GM12872 (cell line): ENCODE measurements at regions not wholly inside any gene's neighbourhood (a gene's known extent, or its start where the extent isn't known, plus 50 kb on each side); places are given as distances from the start of the nearest gene placed in this dataset.

Experiments used
- CTCF ChIP-seq: IDR thresholded peaks from 3 replicates; pipeline ENCODE4 v1.5.1; 2011; ENCODE audit warnings: low read depth, mild to moderate bottlenecking, low read length, moderate library complexity; ENCODE audit not compliant: insufficient read depth

DNA sequence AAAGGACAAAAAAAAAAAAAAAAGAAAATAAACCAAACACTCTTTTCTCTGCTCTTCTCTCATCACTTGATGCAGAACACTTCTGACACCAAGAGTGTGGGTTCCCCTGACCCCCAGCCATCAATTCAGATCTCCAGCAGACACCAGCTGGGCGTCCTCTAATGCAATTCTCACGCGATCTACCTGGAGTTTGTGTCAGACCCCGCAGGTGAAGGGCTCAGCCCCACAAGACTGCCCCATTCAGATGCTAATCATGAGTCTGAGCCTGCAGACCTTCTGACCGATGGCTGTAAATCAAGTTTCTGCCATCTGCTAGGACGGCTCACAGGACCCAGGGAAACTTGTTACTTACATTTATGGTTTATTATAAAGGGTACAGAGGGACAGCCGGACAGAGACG, 133.6 kb upstream of the C1orf174 start:
- TF ChIP-seq CTCF = no peak

DNA sequence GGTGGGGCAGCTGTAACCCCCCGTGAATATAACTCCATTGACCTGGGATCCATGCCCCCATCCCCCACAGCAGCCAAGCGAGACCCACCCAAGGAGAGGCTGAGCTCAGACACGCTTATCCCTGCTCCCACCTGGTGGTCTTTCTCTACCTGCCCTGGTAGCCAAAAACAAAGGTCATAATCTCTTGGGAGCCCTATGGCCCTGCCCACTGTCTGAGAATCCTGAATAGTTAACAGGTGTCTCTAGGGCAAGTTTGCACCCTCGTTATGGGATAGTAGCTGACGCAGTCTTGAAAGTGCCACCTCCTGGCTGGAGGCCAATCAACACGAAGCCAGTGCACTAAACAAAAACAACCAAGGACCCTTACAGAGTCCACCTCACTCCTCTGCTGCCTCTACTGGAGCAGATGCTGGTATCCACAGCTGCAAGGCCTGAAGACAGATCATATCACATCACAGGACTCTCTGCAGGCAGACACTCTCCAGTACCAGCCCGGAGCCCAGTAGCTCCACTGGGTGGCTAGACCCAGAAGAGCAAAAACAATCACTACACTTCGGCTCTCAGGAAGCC, 134.3 kb upstream of the C1orf174 start:
- no peak for TF ChIP-seq CTCF

GRCh38 chr1:4044967-4045366, 144.9 kb upstream of the C1orf174 start:
- no peak for TF ChIP-seq CTCF

- no peak for TF ChIP-seq CTCF
Measured at GRCh38 chr1:4045397-4046010, 145.4 kb upstream of the C1orf174 start.

GRCh38 chr1:4046836-4047461, 146.9 kb upstream of the C1orf174 start:
- no peak for TF ChIP-seq CTCF

DNA sequence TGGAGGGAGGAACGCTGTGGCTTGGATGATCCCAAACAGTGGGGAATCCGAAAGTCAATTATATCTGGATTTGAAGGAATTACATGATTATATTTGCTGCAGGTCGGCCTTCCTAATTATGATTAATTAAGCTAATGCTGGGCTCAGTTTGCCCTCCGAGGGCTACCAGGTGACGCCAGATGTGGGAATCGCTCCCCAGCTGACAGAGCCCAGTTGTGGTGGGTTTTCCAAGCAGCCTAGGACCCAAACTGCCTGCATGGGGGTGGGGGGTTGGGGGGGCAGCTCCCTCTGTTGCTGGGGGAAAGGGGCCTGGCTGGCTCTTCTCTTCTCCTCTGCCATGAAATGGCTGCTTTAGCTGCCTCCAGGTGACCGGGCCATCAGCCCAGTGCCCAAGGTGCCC, 147.6 kb upstream of the C1orf174 start:
- TF ChIP-seq CTCF = no peak

DNA sequence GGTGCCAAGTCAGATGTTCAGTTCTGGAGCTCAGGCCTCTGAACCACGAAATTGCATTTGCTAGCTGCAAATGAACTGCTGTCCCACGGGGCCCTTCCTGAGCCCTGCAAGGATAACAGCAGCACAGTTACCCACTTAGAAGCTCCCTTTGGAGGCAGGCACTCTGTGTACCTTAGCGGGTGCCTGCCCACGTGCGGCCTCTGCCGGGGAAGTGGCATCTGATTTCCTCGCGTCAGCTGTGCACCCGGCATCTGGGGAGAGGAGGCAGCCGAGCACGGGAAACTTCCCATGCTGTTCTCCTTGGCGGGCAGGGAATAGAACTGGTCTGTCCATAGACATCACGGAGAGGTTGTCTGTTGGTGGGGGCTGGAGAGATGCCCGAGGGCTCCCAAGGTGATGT, 148.0 kb upstream of the C1orf174 start:
- TF ChIP-seq CTCF = no peak
